ENCODE measurements at regions not wholly inside any gene's neighbourhood (a gene's known extent, or its start where the extent isn't known, plus 50 kb on each side); places are given as distances from the start of the nearest gene placed in this dataset.

DNA sequence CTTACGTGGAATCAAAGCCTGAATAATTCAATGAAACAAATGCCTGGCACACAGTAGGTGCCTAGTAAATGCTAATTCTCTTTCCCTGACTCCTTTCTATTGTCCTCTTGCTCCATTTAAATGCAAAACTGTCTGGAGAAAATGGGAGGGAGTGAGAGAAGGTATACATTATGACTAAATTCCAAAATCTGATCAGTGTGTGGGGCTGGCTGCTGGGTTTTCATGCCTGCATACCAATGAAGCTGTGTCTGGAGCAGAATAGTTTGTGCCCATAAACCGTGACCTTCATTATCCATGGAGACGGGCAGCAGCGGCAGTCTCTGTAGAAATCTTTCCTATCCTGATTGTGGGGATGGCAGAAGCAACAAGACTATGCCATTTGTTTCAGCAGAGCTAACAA is 223.4 kb upstream of the ZBED5 start:
- no peak for TF ChIP-seq EZH2 (IDR thresholded peaks at IDR 0.05; ENCODE audit: borderline replicate concordance)
- TF ChIP-seq CTCF (IDR thresholded peaks at IDR 0.05; ENCODE audit: poor library complexity), result no peak

Data from hepatocyte (in vitro differentiated cells).